ENCODE measurements at regions not wholly inside any gene's neighbourhood (a gene's known extent, or its start where the extent isn't known, plus 50 kb on each side); places are given as distances from the start of the nearest gene placed in this dataset.

DNA sequence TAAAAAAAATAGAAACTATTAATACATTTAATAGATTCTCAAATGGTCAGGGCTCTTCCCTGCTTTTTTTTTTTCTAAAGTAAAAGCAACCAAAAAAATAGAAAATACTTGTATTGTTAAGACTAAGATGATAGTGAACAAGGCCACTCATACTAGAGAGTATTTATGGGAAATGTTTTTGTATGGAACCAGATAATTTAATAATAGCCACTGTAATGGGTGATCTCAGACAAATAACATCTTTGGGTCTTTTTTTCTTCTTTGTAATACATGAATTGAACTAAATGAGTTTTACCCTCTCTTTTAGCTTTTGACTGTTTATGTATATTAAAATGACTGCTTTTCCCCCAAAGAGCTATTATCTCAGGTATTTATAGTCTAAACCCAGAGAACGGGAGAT is 92.1 kb upstream of the ELOVL6 start:
- ChIA-PET CTCF (no interaction called here), POLR2A (no interaction called here)
- DNase-seq (ENCODE audit: extremely low spot score), result no peak
- no peak for TF ChIP-seq ZNF384 (IDR thresholded peaks at IDR 0.05)
- no peak for TF ChIP-seq SP1 (IDR thresholded peaks at IDR 0.05)
- TF ChIP-seq NFRKB (IDR thresholded peaks at IDR 0.05), result no peak
- TF ChIP-seq LEF1 (IDR thresholded peaks at IDR 0.05; ENCODE audit: borderline replicate concordance), result no peak
- no peak for TF ChIP-seq FOXK2 (IDR thresholded peaks at IDR 0.05)
- TF ChIP-seq BHLHE40 (IDR thresholded peaks at IDR 0.05; ENCODE audit: borderline replicate concordance), result no peak
- no peak for TF ChIP-seq FOXM1 (IDR thresholded peaks at IDR 0.05; ENCODE audit: borderline replicate concordance)
- TF ChIP-seq TARDBP (IDR thresholded peaks at IDR 0.05), result no peak
- no peak for TF ChIP-seq ARNT (IDR thresholded peaks at IDR 0.05)
- TF ChIP-seq FOXA1 (IDR thresholded peaks at IDR 0.05), result no peak
- TF ChIP-seq PKNOX1 (IDR thresholded peaks at IDR 0.05), result no peak
- no peak for TF ChIP-seq L3MBTL2 (conservative IDR thresholded peaks at IDR 0.05)
- no peak for TF ChIP-seq CTBP1 (IDR thresholded peaks at IDR 0.05; ENCODE audit: borderline replicate concordance)
- TF ChIP-seq ELF4 (IDR thresholded peaks at IDR 0.05), result no peak

GRCh38 chr4:110289601-110290100 is 91.2 kb upstream of the ELOVL6 start:
- ChIA-PET POLR2A (no interaction called here), CTCF (no interaction called here)
- no peak for DNase-seq (ENCODE audit: extremely low spot score)
- no peak for TF ChIP-seq FOXK2 (IDR thresholded peaks at IDR 0.05)
- TF ChIP-seq BHLHE40 (IDR thresholded peaks at IDR 0.05; ENCODE audit: borderline replicate concordance), result no peak
- no peak for TF ChIP-seq LEF1 (IDR thresholded peaks at IDR 0.05; ENCODE audit: borderline replicate concordance)
- no peak for TF ChIP-seq NFRKB (IDR thresholded peaks at IDR 0.05)
- TF ChIP-seq SUZ12 (IDR thresholded peaks at IDR 0.05), result no peak
- no peak for TF ChIP-seq SP1 (IDR thresholded peaks at IDR 0.05)
- TF ChIP-seq FOXA1 (IDR thresholded peaks at IDR 0.05), result no peak
- TF ChIP-seq PKNOX1 (IDR thresholded peaks at IDR 0.05), result no peak
- no peak for TF ChIP-seq L3MBTL2 (conservative IDR thresholded peaks at IDR 0.05)
- no peak for TF ChIP-seq ZNF384 (IDR thresholded peaks at IDR 0.05)

- DNase-seq (ENCODE audit: extremely low spot score), result no peak
- TF ChIP-seq NFRKB (IDR thresholded peaks at IDR 0.05), result no peak
- no peak for TF ChIP-seq L3MBTL2 (conservative IDR thresholded peaks at IDR 0.05)
- no peak for TF ChIP-seq FOXM1 (IDR thresholded peaks at IDR 0.05; ENCODE audit: borderline replicate concordance)
- TF ChIP-seq ELF4 (IDR thresholded peaks at IDR 0.05), result no peak
- ChIA-PET CTCF (interaction anchor here (0.6 kb wide), 1 partner anchor 28 kb away, joined by 3 read pairs; no protein-coding TSS in a partner anchor), POLR2A (no interaction called here)
Measured at GRCh38 chr4:110287130-110287529, 88.7 kb upstream of the ELOVL6 start.

- POLR2A ChIA-PET, result no interaction called here
- no peak for TF ChIP-seq BHLHE40 (IDR thresholded peaks at IDR 0.05; ENCODE audit: borderline replicate concordance)
- no peak for TF ChIP-seq HDGF (IDR thresholded peaks at IDR 0.05; ENCODE audit: borderline replicate concordance)
- TF ChIP-seq FOXK2 (IDR thresholded peaks at IDR 0.05), result no peak
- no peak for TF ChIP-seq ZNF384 (IDR thresholded peaks at IDR 0.05)
- no peak for TF ChIP-seq NFRKB (IDR thresholded peaks at IDR 0.05)
- no peak for TF ChIP-seq FOXA1 (IDR thresholded peaks at IDR 0.05)
- TF ChIP-seq CTBP1 (IDR thresholded peaks at IDR 0.05; ENCODE audit: borderline replicate concordance), result no peak
- TF ChIP-seq SP1 (IDR thresholded peaks at IDR 0.05), result no peak
- no peak for DNase-seq (ENCODE audit: extremely low spot score)
- CTCF ChIA-PET, result interaction anchor here (0.7 kb wide), 1 partner anchor 1576 kb away, joined by 3 read pairs; no protein-coding TSS in a partner anchor
Measured at GRCh38 chr4:110278127-110278526, 79.7 kb upstream of the ELOVL6 start.

- CTCF ChIA-PET, result no interaction called here
- POLR2A ChIA-PET, result no interaction called here
- TF ChIP-seq ELF4 (IDR thresholded peaks at IDR 0.05), result no peak
- TF ChIP-seq TARDBP (IDR thresholded peaks at IDR 0.05), result no peak
- no peak for TF ChIP-seq NFRKB (IDR thresholded peaks at IDR 0.05)
- no peak for TF ChIP-seq SP1 (IDR thresholded peaks at IDR 0.05)
- no peak for TF ChIP-seq SUZ12 (IDR thresholded peaks at IDR 0.05)
- no peak for TF ChIP-seq FOXM1 (IDR thresholded peaks at IDR 0.05; ENCODE audit: borderline replicate concordance)
- no peak for DNase-seq (ENCODE audit: extremely low spot score)
Measured at GRCh38 chr4:110275871-110276270, 77.5 kb upstream of the ELOVL6 start.

DNA sequence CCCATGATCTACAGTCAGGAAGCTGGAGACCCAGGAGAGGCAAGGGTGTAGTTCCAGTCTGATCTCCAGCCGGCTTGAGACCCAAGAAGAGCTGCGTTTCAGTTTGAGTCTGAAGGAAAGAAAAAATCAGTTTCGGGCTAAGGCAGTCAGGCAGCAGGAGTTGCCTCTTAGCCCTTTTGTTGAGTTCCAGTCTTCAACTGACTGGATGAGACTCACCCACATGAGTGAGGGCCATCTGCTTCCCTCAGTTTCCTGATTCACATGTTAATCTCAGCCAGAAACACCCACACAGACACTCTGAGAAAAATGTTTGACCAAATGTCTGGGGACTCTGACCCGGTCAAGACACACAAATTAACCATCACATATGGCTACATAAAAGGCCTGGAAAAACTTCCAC is 73.6 kb upstream of the ELOVL6 start:
- CTCF ChIA-PET, result no interaction called here
- TF ChIP-seq L3MBTL2 (conservative IDR thresholded peaks at IDR 0.05) (no peak), SUZ12 (IDR thresholded peaks at IDR 0.05) (no peak), PKNOX1 (IDR thresholded peaks at IDR 0.05) (no peak), FOXA1 (IDR thresholded peaks at IDR 0.05) (no peak), ZNF384 (IDR thresholded peaks at IDR 0.05) (no peak), TARDBP (IDR thresholded peaks at IDR 0.05) (no peak), ARNT (IDR thresholded peaks at IDR 0.05) (no peak), FOXM1 (IDR thresholded peaks at IDR 0.05; ENCODE audit: borderline replicate concordance) (no peak), FOXK2 (IDR thresholded peaks at IDR 0.05) (no peak), NFRKB (IDR thresholded peaks at IDR 0.05) (no peak), LEF1 (IDR thresholded peaks at IDR 0.05; ENCODE audit: borderline replicate concordance) (no peak), CTBP1 (IDR thresholded peaks at IDR 0.05; ENCODE audit: borderline replicate concordance) (no peak), BHLHE40 (IDR thresholded peaks at IDR 0.05; ENCODE audit: borderline replicate concordance) (no peak), HDGF (IDR thresholded peaks at IDR 0.05; ENCODE audit: borderline replicate concordance) (no peak), ELF4 (IDR thresholded peaks at IDR 0.05) (no peak)
- POLR2A ChIA-PET, result no interaction called here
- DNase-seq (ENCODE audit: extremely low spot score), result no peak

Data from HEK293T (cell line).